ENCODE measurements at regions not wholly inside any gene's neighbourhood (a gene's known extent, or its start where the extent isn't known, plus 50 kb on each side); places are given as distances from the start of the nearest gene placed in this dataset.

GRCh38 chr10:44464503-44464902 lies 79.6 kb upstream of the CXCL12 start:
- no peaks in the 10 kb centered on the region for H3K9me3 ChIP-seq (ENCODE audit: control insufficient read depth, low read length)
- peaks cover 2% of the 10 kb centered on the region for H3K4me1 ChIP-seq (ENCODE audit: control insufficient read depth, insufficient read depth, low read length)
- no peak overlapping the region for H3K4me3 ChIP-seq (ENCODE audit: low read length)
- 43% methylated on average over 2 of the region's 2 CpGs for WGBS
- no peaks in the 10 kb centered on the region for H3K27me3 ChIP-seq (ENCODE audit: control insufficient read depth, insufficient read depth)
- ATAC-seq (no peak), DNase-seq (no peak)
- intact Hi-C loops (cut with DNase I), result no loop called here
- no peak overlapping the region for H3K27ac ChIP-seq (ENCODE audit: low read length)

- Histone ChIP-seq H3K4me3 (ENCODE audit: low read length) (no peak overlapping the region), H3K27ac (ENCODE audit: low read length) (no peak overlapping the region), H3K9me3 (ENCODE audit: control insufficient read depth, low read length) (no peaks in the 10 kb centered on the region), H3K27me3 (ENCODE audit: control insufficient read depth, insufficient read depth) (no peaks in the 10 kb centered on the region), H3K4me1 (ENCODE audit: control insufficient read depth, insufficient read depth, low read length) (no peaks in the 10 kb centered on the region)
- DNase-seq (no peak), ATAC-seq (no peak)
- WGBS, result 70% methylated on average over 11 of the region's 11 CpGs
- intact Hi-C loops (cut with DNase I), result no loop called here
These were observed 80.7 kb upstream of the CXCL12 start for GRCh38 chr10:44465401-44466115.

- DNase-seq (no peak), ATAC-seq (no peak)
- Histone ChIP-seq H3K4me1 (ENCODE audit: control insufficient read depth, insufficient read depth, low read length) (no peaks in the 10 kb centered on the region), H3K27me3 (ENCODE audit: control insufficient read depth, insufficient read depth) (no peaks in the 10 kb centered on the region), H3K4me3 (ENCODE audit: low read length) (no peak overlapping the region), H3K27ac (ENCODE audit: low read length) (no peak overlapping the region), H3K9me3 (ENCODE audit: control insufficient read depth, low read length) (no peaks in the 10 kb centered on the region)
- WGBS, result 91% methylated on average over 2 of the region's 2 CpGs
- intact Hi-C loops (cut with DNase I), result no loop called here
These were observed 81.3 kb upstream of the CXCL12 start for GRCh38 chr10:44466236-44466635.

GRCh38 chr10:44467090-44467489 lies 82.2 kb upstream of the CXCL12 start:
- intact Hi-C loops (cut with DNase I), result no loop called here
- Histone ChIP-seq H3K27me3 (ENCODE audit: control insufficient read depth, insufficient read depth) (no peaks in the 10 kb centered on the region), H3K4me3 (ENCODE audit: low read length) (no peak overlapping the region)

GRCh38 chr10:44467900-44468299 lies 83.0 kb upstream of the CXCL12 start:
- no peak overlapping the region for H3K27ac ChIP-seq (ENCODE audit: low read length)
- H3K27me3 ChIP-seq (ENCODE audit: control insufficient read depth, insufficient read depth), result no peaks in the 10 kb centered on the region
- no peak for ATAC-seq
- intact Hi-C loops (cut with DNase I), result no loop called here
- H3K4me1 ChIP-seq (ENCODE audit: control insufficient read depth, insufficient read depth, low read length), result no peaks in the 10 kb centered on the region
- DNase-seq, result no peak
- no peaks in the 10 kb centered on the region for H3K9me3 ChIP-seq (ENCODE audit: control insufficient read depth, low read length)
- no peak overlapping the region for H3K4me3 ChIP-seq (ENCODE audit: low read length)
- 56% methylated on average over 4 of the region's 4 CpGs for WGBS

More at GRCh38 chr10:44467090-44467489, 82.2 kb upstream of the CXCL12 start:
- H3K27ac ChIP-seq (ENCODE audit: low read length), result no peak overlapping the region
- H3K9me3 ChIP-seq (ENCODE audit: control insufficient read depth, low read length), result no peaks in the 10 kb centered on the region
- WGBS, result 94% methylated on average over 2 of the region's 2 CpGs
- no peak for DNase-seq
- H3K4me1 ChIP-seq (ENCODE audit: control insufficient read depth, insufficient read depth, low read length), result no peaks in the 10 kb centered on the region
- no peak for ATAC-seq

- 81% methylated on average over 11 of the region's 11 CpGs for WGBS
- H3K4me3 ChIP-seq (ENCODE audit: low read length), result no peak overlapping the region
- ATAC-seq, result no peak
- no peaks in the 10 kb centered on the region for H3K27me3 ChIP-seq (ENCODE audit: control insufficient read depth, insufficient read depth)
- intact Hi-C loops (cut with DNase I), result no loop called here
- DNase-seq, result no peak
- no peaks in the 10 kb centered on the region for H3K4me1 ChIP-seq (ENCODE audit: control insufficient read depth, insufficient read depth, low read length)
- H3K27ac ChIP-seq (ENCODE audit: low read length), result no peak overlapping the region
- H3K9me3 ChIP-seq (ENCODE audit: control insufficient read depth, low read length), result no peaks in the 10 kb centered on the region
These were observed 83.6 kb upstream of the CXCL12 start for GRCh38 chr10:44468525-44468924.

- H3K4me1 ChIP-seq (ENCODE audit: control insufficient read depth, insufficient read depth, low read length), result no peaks in the 10 kb centered on the region
- DNase-seq, result no peak
- H3K27me3 ChIP-seq (ENCODE audit: control insufficient read depth, insufficient read depth), result no peaks in the 10 kb centered on the region
- no peaks in the 10 kb centered on the region for H3K9me3 ChIP-seq (ENCODE audit: control insufficient read depth, low read length)
- ATAC-seq, result no peak
- no peak overlapping the region for H3K27ac ChIP-seq (ENCODE audit: low read length)
- no peak overlapping the region for H3K4me3 ChIP-seq (ENCODE audit: low read length)
- WGBS, result 83% methylated on average over 4 of the region's 4 CpGs
- intact Hi-C loops (cut with DNase I), result no loop called here
These were observed 84.1 kb upstream of the CXCL12 start for GRCh38 chr10:44468965-44469364.

- no peak for ATAC-seq
- no peak for DNase-seq
- H3K4me1 ChIP-seq (ENCODE audit: control insufficient read depth, insufficient read depth, low read length), result no peaks in the 10 kb centered on the region
- H3K27ac ChIP-seq (ENCODE audit: low read length), result no peak overlapping the region
- no peaks in the 10 kb centered on the region for H3K27me3 ChIP-seq (ENCODE audit: control insufficient read depth, insufficient read depth)
- H3K9me3 ChIP-seq (ENCODE audit: control insufficient read depth, low read length), result no peaks in the 10 kb centered on the region
- intact Hi-C loops (cut with DNase I), result no loop called here
- no peak overlapping the region for H3K4me3 ChIP-seq (ENCODE audit: low read length)
- WGBS, result 79% methylated on average over 2 of the region's 2 CpGs
These were observed 85.9 kb upstream of the CXCL12 start for GRCh38 chr10:44470784-44471183.

- peaks cover 4% of the 10 kb centered on the region for H3K4me1 ChIP-seq (ENCODE audit: control insufficient read depth, insufficient read depth, low read length)
- H3K9me3 ChIP-seq (ENCODE audit: control insufficient read depth, low read length), result no peaks in the 10 kb centered on the region
- H3K27ac ChIP-seq (ENCODE audit: low read length), result no peak overlapping the region
- no peak overlapping the region for H3K4me3 ChIP-seq (ENCODE audit: low read length)
- intact Hi-C loops (cut with DNase I), result no loop called here
- WGBS, result 84% methylated on average over 5 of the region's 5 CpGs
- ATAC-seq (no peak), DNase-seq (no peak)
- no peaks in the 10 kb centered on the region for H3K27me3 ChIP-seq (ENCODE audit: control insufficient read depth, insufficient read depth)
These were observed 86.5 kb upstream of the CXCL12 start for GRCh38 chr10:44471410-44471809.

GRCh38 chr10:44473146-44473545 lies 88.2 kb upstream of the CXCL12 start:
- intact Hi-C loops (cut with DNase I), result no loop called here
- DNase-seq, result no peak
- ATAC-seq, result no peak
- 89% methylated on average over 3 of the region's 3 CpGs for WGBS
- H3K27me3 ChIP-seq (ENCODE audit: control insufficient read depth, insufficient read depth), result no peaks in the 10 kb centered on the region
- H3K27ac ChIP-seq (ENCODE audit: low read length), result no peak overlapping the region
- H3K9me3 ChIP-seq (ENCODE audit: control insufficient read depth, low read length), result no peaks in the 10 kb centered on the region
- H3K4me3 ChIP-seq (ENCODE audit: low read length), result no peak overlapping the region
- H3K4me1 ChIP-seq (ENCODE audit: control insufficient read depth, insufficient read depth, low read length), result peaks cover 4% of the 10 kb centered on the region

- Histone ChIP-seq H3K9me3 (ENCODE audit: control insufficient read depth, low read length) (no peaks in the 10 kb centered on the region), H3K4me3 (ENCODE audit: low read length) (no peak overlapping the region), H3K4me1 (ENCODE audit: control insufficient read depth, insufficient read depth, low read length) (peaks cover 4% of the 10 kb centered on the region), H3K27ac (ENCODE audit: low read length) (no peak overlapping the region), H3K27me3 (ENCODE audit: control insufficient read depth, insufficient read depth) (no peaks in the 10 kb centered on the region)
- no peak for ATAC-seq
- no peak for DNase-seq
- intact Hi-C loops (cut with DNase I), result no loop called here
- WGBS, result 73% methylated on average over 8 of the region's 8 CpGs
These were observed 91.6 kb upstream of the CXCL12 start for GRCh38 chr10:44476409-44477045.

All from right cardiac atrium (tissue), 5 donors.